B cell (primary cell): ENCODE measurements at regions not wholly inside any gene's neighbourhood (a gene's known extent, or its start where the extent isn't known, plus 50 kb on each side); places are given as distances from the start of the nearest gene placed in this dataset.
"Not testable (repeated sequence)": the region's sequence is repeated elsewhere in the genome, so short reads cannot be mapped to it uniquely, and the experiment has no call there.

Source experiments
- ATAC-seq: fragments of 200-7000 bp; cut with Tn5 transposase; one replicate; pipeline ENCODE4 v1.10.0; 2021; ENCODE audit warnings: low read depth, mild to moderate bottlenecking, moderate number of reproducible peaks, moderate library complexity
- CTCF ChIA-PET: fragments of 350-600 bp; sonication (Branson Sonifier 250); formaldehyde crosslinking; loops from one replicate; lab custom pipeline; 2021; ENCODE audit warnings: antibody characterized with exemption, inconsistent platforms; lab: Charles Lee
- POLR2A ChIA-PET: fragments of 350-600 bp; sonication (Branson Sonifier 250); formaldehyde crosslinking; loops from one replicate; lab custom pipeline; 2021; ENCODE audit warnings: antibody characterized with exemption; lab: Charles Lee
- DNase-seq: peaks from one replicate; pipeline ENCODE4 v3.0.0; 2013
- H2AFZ ChIP-seq: 2 replicates; pipeline ENCODE4 v1.6.1; 2012; ENCODE audit warnings: mild to moderate bottlenecking, low read depth, low read length; ENCODE audit not compliant: insufficient read depth, poor library complexity, severe bottlenecking
- H3K27ac ChIP-seq, 2 donors: 1 replicate in 1 of 2; 2 replicates in 1 of 2; pipeline ENCODE4 v1.5.1; 2012 to 2013; ENCODE audit warnings: low read length in 2 of 2, mild to moderate bottlenecking in 2 of 2, moderate library complexity in 1 of 2
- H3K27me3 ChIP-seq, 4 experiments: fragments of 200-600 bp in 1 of 4; sonication (generic) in 1 of 4; replicated peaks in 1 of 4; 1 replicate in 2 of 4; 2 replicates in 2 of 4; pipeline versions ENCODE4 v1.6.1 to v1.7.0; 2013 to 2016; ENCODE audit warnings: low read length in 3 of 4, mild to moderate bottlenecking in 2 of 4, mixed read lengths in 1 of 4, moderate library complexity in 1 of 4; ENCODE audit not compliant: insufficient read depth in 4 of 4, control insufficient read depth in 3 of 4; ENCODE audit errors: control extremely low read depth in 1 of 4
- H3K36me3 ChIP-seq, 2 experiments: replicated peaks in 1 of 2; 1 replicate in 1 of 2; 2 replicates in 1 of 2; pipeline versions ENCODE4 v1.6.1 to v1.7.1; 2013; ENCODE audit warnings: low read length in 1 of 2; ENCODE audit not compliant: insufficient read depth in 2 of 2, control insufficient read depth in 1 of 2; ENCODE audit errors: control extremely low read depth in 1 of 2, extremely low read depth in 1 of 2
- H3K4me1 ChIP-seq, 2 donors: fragments of 200-600 bp in 1 of 2; sonication (generic) in 1 of 2; 1 replicate in 1 of 2; 2 replicates in 1 of 2; pipeline versions ENCODE4 v1.5.1 to v1.6.1; 2013 to 2017; ENCODE audit warnings: low read length in 2 of 2; ENCODE audit not compliant: control insufficient read depth in 2 of 2, insufficient read depth in 2 of 2
- H3K4me2 ChIP-seq: replicated peaks from 2 replicates; pipeline ENCODE3; 2012; ENCODE audit warnings: mild to moderate bottlenecking, low read depth, low read length; ENCODE audit not compliant: poor library complexity, severe bottlenecking
- H3K4me3 ChIP-seq, 5 experiments: fragments of 200-600 bp in 1 of 5; sonication (generic) in 1 of 5; 1 replicate in 3 of 5; 2 replicates in 2 of 5; pipeline versions ENCODE4 v1.5.1 to v1.7.0; 2011 to 2016; ENCODE audit warnings: low read length in 4 of 5, mild to moderate bottlenecking in 4 of 5, low read depth in 2 of 5, control low read depth in 1 of 5, moderate library complexity in 1 of 5; ENCODE audit not compliant: insufficient read depth in 1 of 5; ENCODE audit errors: control extremely low read depth in 1 of 5, extremely low read depth in 1 of 5
- H3K79me2 ChIP-seq: fragments of 200-600 bp; sonication (generic); one replicate; pipeline ENCODE4 v1.6.0; 2016; ENCODE audit warnings: low read length; ENCODE audit not compliant: control insufficient read depth, insufficient read depth
- H3K9ac ChIP-seq: fragments of 200-600 bp; sonication (generic); 2 replicates; pipeline ENCODE4 v1.6.1; 2017; ENCODE audit warnings: mild to moderate bottlenecking, low read length, moderate library complexity
- H3K9me3 ChIP-seq, 3 donors: one replicate each; pipeline versions ENCODE4 v1.6.1 to v1.7.1; 2013; ENCODE audit warnings: low read length in 2 of 3; ENCODE audit not compliant: control insufficient read depth in 2 of 3, insufficient read depth in 1 of 3; ENCODE audit errors: control extremely low read depth in 1 of 3
- H4K20me1 ChIP-seq: 2 replicates; pipeline ENCODE4 v1.6.0; 2012; ENCODE audit warnings: mild to moderate bottlenecking, low read length; ENCODE audit not compliant: insufficient read depth, control insufficient read depth, poor library complexity, severe bottlenecking
- H3K27ac Mint-ChIP-seq: one replicate; pipeline ENCODE4 v1.8.0; 2021; ENCODE audit warnings: mixed read lengths
- H3K27me3 Mint-ChIP-seq: one replicate; pipeline ENCODE4 v1.8.0; 2021; ENCODE audit warnings: mixed read lengths
- H3K4me1 Mint-ChIP-seq: one replicate; pipeline ENCODE4 v1.8.0; 2021; ENCODE audit warnings: mixed read lengths
- H3K4me3 Mint-ChIP-seq: one replicate; pipeline ENCODE4 v1.8.0; 2021; ENCODE audit warnings: mixed read lengths
- H3K9me3 Mint-ChIP-seq: one replicate; pipeline ENCODE4 v1.8.0; 2022; ENCODE audit warnings: mixed read lengths; ENCODE audit not compliant: insufficient read depth
- CTCF ChIP-seq: fragments of 200-600 bp; IDR thresholded peaks from one replicate; pipeline ENCODE4 v1.8.0; 2022; ENCODE audit warnings: antibody characterized with exemption, mild to moderate bottlenecking
- EZH2 ChIP-seq: IDR thresholded peaks from 2 replicates; pipeline ENCODE4 v1.6.1; 2012; ENCODE audit warnings: borderline replicate concordance, low read depth, mild to moderate bottlenecking, moderate library complexity, low read length; ENCODE audit not compliant: insufficient read depth, poor library complexity, severe bottlenecking
- WGBS: methylation state at CpG from one replicate; pipeline ENCODE4 v1.1.5; 2013; ENCODE audit warnings: missing lambda C conversion rate; ENCODE audit not compliant: insufficient coverage; 5-methylcytosine and 5-hydroxymethylcytosine counted together
- intact Hi-C: fragments of 100-400 bp; cut with micrococcal nuclease; formaldehyde crosslinking; loops from one replicate; pipeline ENCODE4 v1.10.0; 2022

DNA sequence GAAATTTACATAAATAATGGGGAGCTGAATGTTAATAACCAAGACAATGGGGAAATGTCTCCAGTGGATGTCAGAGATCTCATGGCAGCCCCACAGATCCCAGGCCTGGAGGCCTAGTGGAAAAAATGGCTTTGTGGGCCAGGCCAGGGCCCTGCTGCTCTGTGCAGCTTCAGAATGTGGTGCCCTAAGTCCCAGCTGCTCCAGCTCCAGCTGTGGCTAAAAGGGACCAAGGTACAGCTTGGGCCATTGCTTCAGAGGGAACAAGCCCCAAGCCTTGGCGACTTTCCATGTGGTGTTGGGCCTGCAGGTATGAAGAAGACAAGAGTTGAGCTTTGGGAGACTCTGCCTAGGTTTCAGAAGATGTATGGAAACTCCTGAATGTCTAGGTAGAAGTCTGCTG lies 658.2 kb downstream of the NUP35 start:
- Histone ChIP-seq H3K27me3 (no peaks in the 10 kb centered on the region), H3K27ac (no peak overlapping the region), H4K20me1 (no peaks in the 10 kb centered on the region), H2AFZ (no peak overlapping the region), H3K36me3 (no peaks in the 10 kb centered on the region), H3K9me3 (peaks cover 0 to 6% (median 0%) of the 10 kb centered on the region in 3 donors), H3K9ac (no peak overlapping the region), H3K4me2 (no peak overlapping the region), H3K4me3 (no peak overlapping the region), H3K4me1 (no peaks in the 10 kb centered on the region), H3K79me2 (no peaks in the 10 kb centered on the region)
- ChIA-PET POLR2A (no interaction called here), CTCF (no interaction called here)
- Mint-ChIP-seq H3K4me1 (no peaks in the 10 kb centered on the region), H3K9me3 (no peaks in the 10 kb centered on the region), H3K4me3 (no peak overlapping the region), H3K27ac (no peak overlapping the region), H3K27me3 (no peaks in the 10 kb centered on the region)
- DNase-seq: no peak
- TF ChIP-seq CTCF (no peak), EZH2 (no peak)
- intact Hi-C loops: no loop called here
- 17% methylated on average over 1 of the region's 1 CpG for WGBS
- ATAC-seq: no peak

DNA sequence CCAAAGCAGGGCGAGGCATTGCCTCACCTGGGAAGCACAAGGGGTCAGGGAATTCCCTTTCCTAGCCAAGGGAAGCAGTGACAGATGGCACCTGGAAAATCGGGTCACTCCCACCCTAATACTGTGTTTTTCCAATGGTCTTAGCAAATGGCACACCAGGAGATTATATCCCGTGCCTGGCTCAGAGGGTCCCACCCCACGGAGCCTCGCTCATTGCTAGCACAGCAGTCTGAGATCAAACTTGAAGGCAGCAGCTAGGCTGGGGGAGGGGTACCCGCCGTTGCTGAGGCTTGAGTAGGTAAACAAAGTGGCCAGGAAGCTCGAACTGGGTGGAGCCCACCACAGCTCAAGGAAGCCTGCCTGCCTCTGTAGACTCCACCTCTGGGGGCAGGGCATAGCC lies 664.6 kb downstream of the NUP35 start:
- H3K79me2 ChIP-seq, POLR2A ChIA-PET, CTCF ChIA-PET, H3K4me3 Mint-ChIP-seq, H3K36me3 ChIP-seq, H4K20me1 ChIP-seq, H3K4me1 ChIP-seq, H3K27me3 ChIP-seq, H3K27me3 Mint-ChIP-seq, DNase-seq, H3K9me3 Mint-ChIP-seq, intact Hi-C loops, H3K4me2 ChIP-seq, H3K4me1 Mint-ChIP-seq, H2AFZ ChIP-seq, H3K9ac ChIP-seq, H3K4me3 ChIP-seq, ATAC-seq, H3K27ac ChIP-seq, H3K27ac Mint-ChIP-seq: not testable (repeated sequence)
- 71% methylated on average over 8 of the region's 8 CpGs for WGBS
- peaks cover 0 to 22% (median 0%) of the 10 kb centered on the region in 3 donors for H3K9me3 ChIP-seq

DNA sequence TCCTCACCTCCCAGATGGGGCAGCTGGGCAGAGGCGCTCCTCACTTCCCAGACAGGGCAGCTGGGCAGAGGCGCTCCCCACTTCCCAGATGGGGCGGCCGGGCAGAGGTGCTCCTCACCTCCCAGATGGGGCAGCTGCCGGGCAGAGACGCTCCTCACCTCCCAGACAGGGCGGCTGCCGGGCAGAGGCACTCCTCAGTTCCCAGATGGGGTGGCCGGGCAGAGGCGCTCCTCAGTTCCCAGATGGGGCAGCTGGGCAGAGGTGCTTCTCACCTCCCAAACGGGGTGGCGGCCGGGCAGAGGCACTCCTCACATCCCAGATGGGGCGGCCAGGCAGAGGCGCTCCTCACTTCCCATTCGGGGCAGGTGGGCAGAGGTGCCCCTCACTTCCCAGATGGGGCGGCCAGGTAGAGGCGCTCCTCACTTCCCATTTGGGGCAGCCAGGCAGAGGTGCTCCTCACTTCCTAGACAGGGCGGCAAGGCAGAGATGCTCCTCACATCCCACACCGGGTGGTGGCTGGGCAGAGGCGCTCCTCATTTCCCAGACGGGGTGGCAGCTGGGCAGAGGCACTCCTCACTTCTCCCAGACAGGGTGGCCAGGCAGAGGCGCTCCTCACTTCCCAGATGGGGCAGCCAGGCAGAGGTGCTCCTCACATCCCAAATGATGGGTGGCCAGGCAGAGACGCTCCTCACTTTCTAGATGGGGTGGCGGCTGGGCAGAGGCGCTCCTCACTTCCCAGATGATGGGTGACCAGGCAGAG lies 668.1 kb downstream of the NUP35 start:
- H3K27ac ChIP-seq, ATAC-seq, POLR2A ChIA-PET, H2AFZ ChIP-seq, H3K4me2 ChIP-seq, H3K9ac ChIP-seq, H3K4me3 Mint-ChIP-seq, H4K20me1 ChIP-seq, H3K27me3 Mint-ChIP-seq, H3K27me3 ChIP-seq, H3K36me3 ChIP-seq, H3K4me1 Mint-ChIP-seq, CTCF ChIA-PET, DNase-seq, H3K27ac Mint-ChIP-seq, H3K4me3 ChIP-seq, intact Hi-C loops, H3K9me3 Mint-ChIP-seq, H3K79me2 ChIP-seq, H3K4me1 ChIP-seq: not testable (repeated sequence)
- H3K9me3 ChIP-seq: peaks cover 0 to 22% (median 0%) of the 10 kb centered on the region in 3 donors
- 94% methylated on average over 22 of the region's 26 CpGs for WGBS
